GM12878 (cell line): ENCODE measurements at regions not wholly inside any gene's neighbourhood (a gene's known extent, or its start where the extent isn't known, plus 50 kb on each side); places are given as distances from the start of the nearest gene placed in this dataset.

Experiments
- ATAC-seq: fragments of 200-7000 bp; cut with Tn5 transposase; 3 replicates; pipeline ENCODE4 v1.9.1; 2020; ENCODE audit warnings: mild to moderate bottlenecking, moderate library complexity
- BruUV-seq: library from RNA; stranded (reverse); fragments of 400-500 nt; replicated peaks from 2 replicates; lab custom pipeline; 2021; lab: Mats Ljungman, UMichigan
- CTCF ChIA-PET: fragments of 300-600 bp; sonication (Branson Sonifier 250); formaldehyde crosslinking; extraction: SDS; loops from one replicate; lab custom pipeline; 2021; ENCODE audit warnings: inconsistent platforms; lab: Yijun Ruan, JAX
- POLR2A ChIA-PET: fragments of 350-600 bp; formaldehyde crosslinking; extraction: SDS; loops from one replicate; lab custom pipeline; 2021; ENCODE audit warnings: inconsistent platforms; lab: Charles Lee
- RAD21 ChIA-PET: fragments of 300-600 bp; sonication (Branson Sonifier 250); formaldehyde crosslinking; loops from one replicate; lab custom pipeline; 2023; ENCODE audit warnings: antibody characterized with exemption; ENCODE audit not compliant: unreplicated experiment; lab: Charles Lee
- SMC1A ChIA-PET: fragments of 300-600 bp; sonication (Branson Sonifier 250); formaldehyde crosslinking; loops from one replicate; lab custom pipeline; 2023; ENCODE audit not compliant: unreplicated experiment, uncharacterized antibody; lab: Charles Lee
- DNase-seq: peaks from one replicate; pipeline ENCODE4 v3.0.0-alpha.2; 2011; ENCODE audit warnings: low read depth, low spot score
- FAIRE-seq: peaks from 3 replicates; lab custom pipeline; 2011; peaks lifted over from hg19 to GRCh38; lab: Jason Lieb, UNC
- H2AFZ ChIP-seq: 2 replicates; pipeline ENCODE4 v1.6.0; 2011; ENCODE audit warnings: low read depth, low read length, control low read depth; ENCODE audit not compliant: control insufficient read depth
- H3K27ac ChIP-seq: 2 replicates; pipeline ENCODE4 v1.5.1; 2011; ENCODE audit warnings: control low read depth; ENCODE audit not compliant: control insufficient read depth, insufficient read depth
- H3K27me3 ChIP-seq, 2 experiments: replicated peaks in 1 of 2; 2 replicates each; pipeline versions ENCODE4 v1.6.0 to v1.6.1; 2011; ENCODE audit warnings: low read length in 1 of 2; ENCODE audit not compliant: control insufficient read depth in 2 of 2, insufficient read depth in 2 of 2
- H3K36me3 ChIP-seq, 2 experiments: 2 replicates each; pipeline ENCODE4 v1.5.1; 2011; ENCODE audit warnings: low read length in 1 of 2; ENCODE audit not compliant: control insufficient read depth in 2 of 2, insufficient read depth in 2 of 2
- H3K4me1 ChIP-seq: 2 replicates; pipeline ENCODE4 v1.6.1; 2011; ENCODE audit warnings: mild to moderate bottlenecking, low read length, moderate library complexity, mixed read lengths; ENCODE audit not compliant: control insufficient read depth, insufficient read depth
- H3K4me2 ChIP-seq: 2 replicates; pipeline ENCODE4 v1.6.0; 2011; ENCODE audit warnings: control low read depth; ENCODE audit not compliant: control insufficient read depth, insufficient read depth
- H3K4me3 ChIP-seq: fragments of 200-600 bp; sonication (generic); 2 replicates; pipeline ENCODE4 v1.5.1; 2016
- H3K79me2 ChIP-seq: 2 replicates; pipeline ENCODE4 v1.6.0; 2011; ENCODE audit warnings: low read length; ENCODE audit not compliant: control insufficient read depth, insufficient read depth
- H3K9ac ChIP-seq: 2 replicates; pipeline ENCODE4 v1.8.0; 2011; ENCODE audit warnings: low read length, control low read depth, mixed read lengths; ENCODE audit not compliant: control insufficient read depth, insufficient read depth
- H3K9me3 ChIP-seq: replicated peaks from 3 replicates; pipeline ENCODE4 v1.5.1; 2011; ENCODE audit warnings: mild to moderate bottlenecking, low read length; ENCODE audit not compliant: control insufficient read depth, insufficient read depth
- H4K20me1 ChIP-seq: 2 replicates; pipeline ENCODE4 v1.6.0; 2011; ENCODE audit not compliant: control insufficient read depth, insufficient read depth
- BRCA1 ChIP-seq: IDR thresholded peaks from 2 replicates; pipeline ENCODE4 v1.6.1; 2011; ENCODE audit warnings: low read depth, low read length, improper control_type of control experiment
- ESRRA ChIP-seq: IDR thresholded peaks from 2 replicates; pipeline ENCODE4 v1.6.1; 2012; ENCODE audit warnings: mild to moderate bottlenecking, low read length, improper control_type of control experiment
- FOXM1 ChIP-seq: IDR thresholded peaks from 2 replicates; pipeline ENCODE4 v1.6.1; 2012; ENCODE audit warnings: low read depth, mild to moderate bottlenecking, inconsistent platforms, low read length, moderate library complexity
- HDAC6 ChIP-seq: fragments of 200-600 bp; sonication (generic); IDR thresholded peaks from one replicate; pipeline ENCODE4 v1.8.0; 2017; ENCODE audit warnings: antibody characterized with exemption; ENCODE audit not compliant: unreplicated experiment
- KLF5 ChIP-seq: fragments of 450-650 bp; IDR thresholded peaks from 2 replicates; pipeline ENCODE4 v1.6.1; 2014; ENCODE audit warnings: mild to moderate bottlenecking; ENCODE audit not compliant: partially characterized antibody
- PML ChIP-seq: IDR thresholded peaks from 2 replicates; pipeline ENCODE4 v1.6.1; 2012; ENCODE audit warnings: low read length, inconsistent platforms
- SMAD1 ChIP-seq: fragments of 450-650 bp; IDR thresholded peaks from 2 replicates; pipeline ENCODE4 v1.6.1; 2018; ENCODE audit warnings: mild to moderate bottlenecking, low read depth; ENCODE audit not compliant: partially characterized antibody
- STAT3 ChIP-seq: IDR thresholded peaks from 2 replicates; pipeline ENCODE4 v1.6.1; 2011; ENCODE audit warnings: low read depth, low read length, improper control_type of control experiment
- TAF1 ChIP-seq: IDR thresholded peaks from 2 replicates; pipeline ENCODE4 v1.6.1; 2011; ENCODE audit warnings: mild to moderate bottlenecking, low read depth, low read length, borderline replicate concordance
- TCF3 ChIP-seq: IDR thresholded peaks from 2 replicates; pipeline ENCODE4 v1.6.1; 2012; ENCODE audit warnings: low read depth, mild to moderate bottlenecking, low read length, borderline replicate concordance; ENCODE audit not compliant: insufficient read depth
- ZNF274 ChIP-seq: IDR thresholded peaks from one replicate; pipeline ENCODE4 v1.8.0; 2011; ENCODE audit not compliant: insufficient read length, insufficient read depth
- WGBS: methylation state at CpG from one replicate; pipeline ENCODE4 v1.1.6; 2016; ENCODE audit warnings: low lambda C conversion rate; ENCODE audit not compliant: insufficient replicate concordance, insufficient coverage; ENCODE audit errors: missing lambda C conversion rate; 5-methylcytosine and 5-hydroxymethylcytosine counted together
- in situ Hi-C: fragments of 300-500 bp; cut with MboI; formaldehyde crosslinking; loops from 9 replicates; pipeline ENCODE4 v1.14.3; 2018; ENCODE audit warnings: mixed read lengths
- intact Hi-C: fragments of 100-400 bp; cut with micrococcal nuclease; formaldehyde crosslinking; loops from one replicate; pipeline ENCODE4 v1.14.2; 2022; ENCODE audit not compliant: unreplicated experiment
- TF ChIP-seq, protein P1 (sequence below): IDR thresholded peaks from 2 replicates; pipeline ENCODE4 v1.6.1; 2011; ENCODE audit warnings: borderline replicate concordance, low read depth, mild to moderate bottlenecking, moderate library complexity, mixed read lengths, low read length; ENCODE audit not compliant: insufficient read depth; ENCODE audit errors: extremely low read length
- TF ChIP-seq, protein P2 (sequence below): fragments of 450-650 bp; IDR thresholded peaks from 2 replicates; pipeline ENCODE4 v1.6.1; 2017; ENCODE audit warnings: mild to moderate bottlenecking, low read depth, inconsistent platforms; ENCODE audit not compliant: poor library complexity, severe bottlenecking
- TF ChIP-seq, protein P3 (sequence below): IDR thresholded peaks from 2 replicates; pipeline ENCODE4 v1.6.1; 2012; ENCODE audit warnings: improper control_type of control experiment, low read depth, low read length; ENCODE audit not compliant: insufficient replicate concordance

DNA sequence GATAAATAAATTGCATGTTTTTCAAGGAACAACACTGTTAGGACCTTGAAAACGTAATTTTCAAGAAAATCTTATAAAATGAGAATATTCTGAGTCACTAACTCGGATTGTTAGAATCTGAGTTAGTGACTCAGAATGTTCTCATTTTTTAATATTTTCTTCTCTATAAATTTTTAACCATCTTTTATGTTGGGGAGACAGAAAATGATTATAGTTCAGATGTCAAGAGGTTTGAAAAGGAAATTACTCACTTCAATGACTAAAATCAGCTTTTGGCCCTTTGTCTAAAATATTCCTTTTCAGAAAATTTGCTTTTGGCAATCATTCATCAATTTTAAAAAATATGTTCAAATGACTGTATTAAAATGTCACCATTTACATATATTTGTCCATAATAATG is 264.2 kb upstream of the EDNRB start (continued):
- TF ChIP-seq KLF5 (no peak), SMAD1 (no peak)
- TF ChIP-seq, protein P1, sequence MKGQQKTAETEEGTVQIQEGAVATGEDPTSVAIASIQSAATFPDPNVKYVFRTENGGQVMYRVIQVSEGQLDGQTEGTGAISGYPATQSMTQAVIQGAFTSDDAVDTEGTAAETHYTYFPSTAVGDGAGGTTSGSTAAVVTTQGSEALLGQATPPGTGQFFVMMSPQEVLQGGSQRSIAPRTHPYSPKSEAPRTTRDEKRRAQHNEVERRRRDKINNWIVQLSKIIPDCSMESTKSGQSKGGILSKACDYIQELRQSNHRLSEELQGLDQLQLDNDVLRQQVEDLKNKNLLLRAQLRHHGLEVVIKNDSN = no peak
- TF ChIP-seq, all 136 proteins: peak for 0

DNA sequence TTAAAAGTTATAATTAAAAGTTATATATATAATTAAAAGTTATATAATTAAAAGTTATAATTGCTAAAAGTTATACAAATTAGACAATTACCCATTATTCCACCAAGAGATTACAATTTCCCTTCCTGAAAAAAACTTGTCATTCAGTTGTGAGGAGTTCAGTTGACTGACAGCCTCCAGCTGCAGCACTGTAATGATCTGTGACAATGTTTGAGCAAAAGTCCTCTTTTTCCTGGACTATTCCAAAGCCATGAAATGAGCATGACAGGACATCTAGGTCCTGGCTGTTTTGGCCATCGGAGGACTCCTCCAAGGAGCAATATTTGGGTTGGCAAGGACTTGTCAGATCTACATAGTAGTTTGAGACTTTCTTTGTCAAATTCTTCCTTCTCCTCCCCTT is 258.7 kb upstream of the EDNRB start:
- 41% methylated on average over 1 of the region's 1 CpG for WGBS

More for the DNA sequence above, 258.7 kb upstream of the EDNRB start:
- Histone ChIP-seq H3K4me1 (no peaks in the 10 kb centered on the region), H3K4me2 (no peak overlapping the region), H3K27ac (no peak overlapping the region), H2AFZ (no peak overlapping the region), H3K4me3 (no peak overlapping the region), H3K9ac (no peak overlapping the region), H3K36me3 (no peaks in the 10 kb centered on the region), H3K9me3 (no peaks in the 10 kb centered on the region; the same call in 2 of the 3 replicates), H3K79me2 (no peaks in the 10 kb centered on the region), H3K27me3 (no peaks in the 10 kb centered on the region), H4K20me1 (no peaks in the 10 kb centered on the region)
- ChIA-PET SMC1A (no interaction called here), CTCF (interaction anchor here (1.1 kb wide), 1 partner anchor 9 kb away, joined by 3 read pairs; no protein-coding TSS in a partner anchor), RAD21 (no interaction called here), POLR2A (no interaction called here)
- ATAC-seq = no peak
- intact Hi-C loops = no loop called here
- DNase-seq = no peak
- in situ Hi-C loops = no loop called here
- no peak for TF ChIP-seq STAT3
- TF ChIP-seq ZNF274 = no peak
- TF ChIP-seq PML = no peak
- no peak for TF ChIP-seq TAF1
- TF ChIP-seq, protein P2, sequence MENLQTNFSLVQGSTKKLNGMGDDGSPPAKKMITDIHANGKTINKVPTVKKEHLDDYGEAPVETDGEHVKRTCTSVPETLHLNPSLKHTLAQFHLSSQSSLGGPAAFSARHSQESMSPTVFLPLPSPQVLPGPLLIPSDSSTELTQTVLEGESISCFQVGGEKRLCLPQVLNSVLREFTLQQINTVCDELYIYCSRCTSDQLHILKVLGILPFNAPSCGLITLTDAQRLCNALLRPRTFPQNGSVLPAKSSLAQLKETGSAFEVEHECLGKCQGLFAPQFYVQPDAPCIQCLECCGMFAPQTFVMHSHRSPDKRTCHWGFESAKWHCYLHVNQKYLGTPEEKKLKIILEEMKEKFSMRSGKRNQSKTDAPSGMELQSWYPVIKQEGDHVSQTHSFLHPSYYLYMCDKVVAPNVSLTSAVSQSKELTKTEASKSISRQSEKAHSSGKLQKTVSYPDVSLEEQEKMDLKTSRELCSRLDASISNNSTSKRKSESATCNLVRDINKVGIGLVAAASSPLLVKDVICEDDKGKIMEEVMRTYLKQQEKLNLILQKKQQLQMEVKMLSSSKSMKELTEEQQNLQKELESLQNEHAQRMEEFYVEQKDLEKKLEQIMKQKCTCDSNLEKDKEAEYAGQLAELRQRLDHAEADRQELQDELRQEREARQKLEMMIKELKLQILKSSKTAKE = no peak
- no peak for TF ChIP-seq BRCA1
- TF ChIP-seq, protein P3, sequence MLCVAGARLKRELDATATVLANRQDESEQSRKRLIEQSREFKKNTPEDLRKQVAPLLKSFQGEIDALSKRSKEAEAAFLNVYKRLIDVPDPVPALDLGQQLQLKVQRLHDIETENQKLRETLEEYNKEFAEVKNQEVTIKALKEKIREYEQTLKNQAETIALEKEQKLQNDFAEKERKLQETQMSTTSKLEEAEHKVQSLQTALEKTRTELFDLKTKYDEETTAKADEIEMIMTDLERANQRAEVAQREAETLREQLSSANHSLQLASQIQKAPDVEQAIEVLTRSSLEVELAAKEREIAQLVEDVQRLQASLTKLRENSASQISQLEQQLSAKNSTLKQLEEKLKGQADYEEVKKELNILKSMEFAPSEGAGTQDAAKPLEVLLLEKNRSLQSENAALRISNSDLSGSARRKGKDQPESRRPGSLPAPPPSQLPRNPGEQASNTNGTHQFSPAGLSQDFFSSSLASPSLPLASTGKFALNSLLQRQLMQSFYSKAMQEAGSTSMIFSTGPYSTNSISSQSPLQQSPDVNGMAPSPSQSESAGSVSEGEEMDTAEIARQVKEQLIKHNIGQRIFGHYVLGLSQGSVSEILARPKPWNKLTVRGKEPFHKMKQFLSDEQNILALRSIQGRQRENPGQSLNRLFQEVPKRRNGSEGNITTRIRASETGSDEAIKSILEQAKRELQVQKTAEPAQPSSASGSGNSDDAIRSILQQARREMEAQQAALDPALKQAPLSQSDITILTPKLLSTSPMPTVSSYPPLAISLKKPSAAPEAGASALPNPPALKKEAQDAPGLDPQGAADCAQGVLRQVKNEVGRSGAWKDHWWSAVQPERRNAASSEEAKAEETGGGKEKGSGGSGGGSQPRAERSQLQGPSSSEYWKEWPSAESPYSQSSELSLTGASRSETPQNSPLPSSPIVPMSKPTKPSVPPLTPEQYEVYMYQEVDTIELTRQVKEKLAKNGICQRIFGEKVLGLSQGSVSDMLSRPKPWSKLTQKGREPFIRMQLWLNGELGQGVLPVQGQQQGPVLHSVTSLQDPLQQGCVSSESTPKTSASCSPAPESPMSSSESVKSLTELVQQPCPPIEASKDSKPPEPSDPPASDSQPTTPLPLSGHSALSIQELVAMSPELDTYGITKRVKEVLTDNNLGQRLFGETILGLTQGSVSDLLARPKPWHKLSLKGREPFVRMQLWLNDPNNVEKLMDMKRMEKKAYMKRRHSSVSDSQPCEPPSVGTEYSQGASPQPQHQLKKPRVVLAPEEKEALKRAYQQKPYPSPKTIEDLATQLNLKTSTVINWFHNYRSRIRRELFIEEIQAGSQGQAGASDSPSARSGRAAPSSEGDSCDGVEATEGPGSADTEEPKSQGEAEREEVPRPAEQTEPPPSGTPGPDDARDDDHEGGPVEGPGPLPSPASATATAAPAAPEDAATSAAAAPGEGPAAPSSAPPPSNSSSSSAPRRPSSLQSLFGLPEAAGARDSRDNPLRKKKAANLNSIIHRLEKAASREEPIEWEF = no peak
- TF ChIP-seq TCF3 = no peak
- TF ChIP-seq ESRRA = no peak
- no peak for TF ChIP-seq FOXM1
- TF ChIP-seq HDAC6 = no peak
- no peak for FAIRE-seq
- no TSS peak for BruUV-seq
